Mesothelial cell of epicardium (in vitro differentiated cells): ENCODE measurements at regions not wholly inside any gene's neighbourhood (a gene's known extent, or its start where the extent isn't known, plus 50 kb on each side); places are given as distances from the start of the nearest gene placed in this dataset.

Experiments used
- DNase-seq, 2 experiments: peaks; one replicate each; pipeline ENCODE4 v3.0.0; 2021; ENCODE audit warnings: low spot score in 2 of 2; ENCODE audit not compliant: unreplicated experiment in 2 of 2
- H3K27ac Mint-ChIP-seq: 2 replicates; pipeline ENCODE4 v1.8.0; 2021; ENCODE audit warnings: mixed read lengths
- H3K27me3 Mint-ChIP-seq: 2 replicates; pipeline ENCODE4 v1.8.0; 2021; ENCODE audit warnings: low read depth, mixed read lengths
- H3K36me3 Mint-ChIP-seq: 2 replicates; pipeline ENCODE4 v1.8.0; 2021; ENCODE audit warnings: mixed read lengths
- H3K4me1 Mint-ChIP-seq: 2 replicates; pipeline ENCODE4 v1.8.0; 2021; ENCODE audit warnings: mixed read lengths
- H3K4me3 Mint-ChIP-seq: 2 replicates; pipeline ENCODE4 v1.8.0; 2021; ENCODE audit warnings: mild to moderate bottlenecking, moderate library complexity, mixed read lengths
- H3K9me3 Mint-ChIP-seq: 2 replicates; pipeline ENCODE4 v1.8.0; 2021; ENCODE audit warnings: mixed read lengths
- CTCF ChIP-seq: fragments of 200-600 bp; sonication (generic); IDR thresholded peaks from one replicate; pipeline ENCODE4 v1.5.0; 2021; ENCODE audit warnings: antibody characterized with exemption; ENCODE audit not compliant: unreplicated experiment

- DNase-seq: no peak
- TF ChIP-seq CTCF: no peak
- Mint-ChIP-seq H3K27ac (no peak overlapping the region), H3K4me1 (peaks cover 21% of the 10 kb centered on the region), H3K9me3 (peaks cover 12% of the 10 kb centered on the region), H3K36me3 (no peaks in the 10 kb centered on the region), H3K4me3 (no peak overlapping the region), H3K27me3 (no peaks in the 10 kb centered on the region)
These were observed 211.4 kb downstream of the ETS1 start for GRCh38 chr11:128375961-128376360.

GRCh38 chr11:128374026-128374425, 213.3 kb downstream of the ETS1 start:
- Mint-ChIP-seq H3K9me3 (peaks cover 6% of the 10 kb centered on the region), H3K36me3 (no peaks in the 10 kb centered on the region), H3K27ac (no peak overlapping the region), H3K27me3 (no peaks in the 10 kb centered on the region), H3K4me1 (peaks cover 10% of the 10 kb centered on the region), H3K4me3 (no peak overlapping the region)
- no peak for DNase-seq
- no peak for TF ChIP-seq CTCF

- peaks cover 10% of the 10 kb centered on the region for H3K4me1 Mint-ChIP-seq
- no peak for DNase-seq
- no peaks in the 10 kb centered on the region for H3K27me3 Mint-ChIP-seq
- no peak for TF ChIP-seq CTCF
- H3K4me3 Mint-ChIP-seq: no peak overlapping the region
- H3K9me3 Mint-ChIP-seq: no peaks in the 10 kb centered on the region
- no peak overlapping the region for H3K27ac Mint-ChIP-seq
- H3K36me3 Mint-ChIP-seq: no peaks in the 10 kb centered on the region
These were observed 214.4 kb downstream of the ETS1 start for GRCh38 chr11:128372977-128373376.

- H3K4me3 Mint-ChIP-seq: no peak overlapping the region
- H3K27ac Mint-ChIP-seq: no peak overlapping the region
- peaks cover 4% of the 10 kb centered on the region for H3K4me1 Mint-ChIP-seq
- DNase-seq: no peak
- H3K9me3 Mint-ChIP-seq: no peaks in the 10 kb centered on the region
- peaks cover 12% of the 10 kb centered on the region for H3K27me3 Mint-ChIP-seq
- no peak for TF ChIP-seq CTCF
- no peaks in the 10 kb centered on the region for H3K36me3 Mint-ChIP-seq
These were observed 219.8 kb downstream of the ETS1 start for GRCh38 chr11:128367573-128367972.

GRCh38 chr11:128365044-128365443, 222.3 kb downstream of the ETS1 start:
- H3K36me3 Mint-ChIP-seq: no peaks in the 10 kb centered on the region
- DNase-seq: no peak
- H3K9me3 Mint-ChIP-seq: no peaks in the 10 kb centered on the region
- H3K4me1 Mint-ChIP-seq: no peaks in the 10 kb centered on the region
- no peak overlapping the region for H3K4me3 Mint-ChIP-seq
- peaks cover 17% of the 10 kb centered on the region for H3K27me3 Mint-ChIP-seq
- H3K27ac Mint-ChIP-seq: no peak overlapping the region
- no peak for TF ChIP-seq CTCF

GRCh38 chr11:128361451-128362020, 225.8 kb downstream of the ETS1 start:
- no peaks in the 10 kb centered on the region for H3K9me3 Mint-ChIP-seq
- no peaks in the 10 kb centered on the region for H3K36me3 Mint-ChIP-seq
- H3K27ac Mint-ChIP-seq: no peak overlapping the region
- no peak overlapping the region for H3K4me3 Mint-ChIP-seq
- peaks cover 9% of the 10 kb centered on the region for H3K4me1 Mint-ChIP-seq
- H3K27me3 Mint-ChIP-seq: peaks cover 35% of the 10 kb centered on the region
- TF ChIP-seq CTCF: no peak
- no peak for DNase-seq
